Transverse colon (tissue), 4 donors: ENCODE measurements at regions not wholly inside any gene's neighbourhood (a gene's known extent, or its start where the extent isn't known, plus 50 kb on each side); places are given as distances from the start of the nearest gene placed in this dataset.

ENCODE experiments used
- CTCF ChIP-seq, 5 experiments: fragments of 200-600 bp in 3 of 5; fragments of 450-650 bp in 2 of 5; sonication (generic) in 3 of 5; IDR thresholded peaks; 1 replicate in 2 of 5; 2 replicates in 3 of 5; pipeline ENCODE4 v1.5.1; 2016 to 2017; ENCODE audit warnings: antibody characterized with exemption in 5 of 5, inconsistent platforms in 3 of 5, mild to moderate bottlenecking in 2 of 5, moderate library complexity in 1 of 5
- POLR2A ChIP-seq: fragments of 450-650 bp; IDR thresholded peaks from one replicate; pipeline ENCODE4 v1.6.1; 2016; ENCODE audit warnings: antibody characterized with exemption, mild to moderate bottlenecking, moderate library complexity
- POLR2AphosphoS5 ChIP-seq, 3 donors: sonication (generic); formaldehyde crosslinking; IDR thresholded peaks; one replicate each; pipeline ENCODE4 v1.6.1; 2016; ENCODE audit warnings: antibody characterized with exemption in 3 of 3

- no peak for TF ChIP-seq CTCF (IDR thresholded peaks at IDR 0.05)
- no peak for TF ChIP-seq POLR2AphosphoS5 (IDR thresholded peaks at IDR 0.05)
- no peak for TF ChIP-seq POLR2A
Observed at GRCh38 chr6:93523365-93523764, 104.0 kb upstream of the EPHA7 start.
